ENCODE measurements at regions not wholly inside any gene's neighbourhood (a gene's known extent, or its start where the extent isn't known, plus 50 kb on each side); places are given as distances from the start of the nearest gene placed in this dataset.
"Not testable (repeated sequence)": the region's sequence is repeated elsewhere in the genome, so short reads cannot be mapped to it uniquely, and the experiment has no call there.

DNA sequence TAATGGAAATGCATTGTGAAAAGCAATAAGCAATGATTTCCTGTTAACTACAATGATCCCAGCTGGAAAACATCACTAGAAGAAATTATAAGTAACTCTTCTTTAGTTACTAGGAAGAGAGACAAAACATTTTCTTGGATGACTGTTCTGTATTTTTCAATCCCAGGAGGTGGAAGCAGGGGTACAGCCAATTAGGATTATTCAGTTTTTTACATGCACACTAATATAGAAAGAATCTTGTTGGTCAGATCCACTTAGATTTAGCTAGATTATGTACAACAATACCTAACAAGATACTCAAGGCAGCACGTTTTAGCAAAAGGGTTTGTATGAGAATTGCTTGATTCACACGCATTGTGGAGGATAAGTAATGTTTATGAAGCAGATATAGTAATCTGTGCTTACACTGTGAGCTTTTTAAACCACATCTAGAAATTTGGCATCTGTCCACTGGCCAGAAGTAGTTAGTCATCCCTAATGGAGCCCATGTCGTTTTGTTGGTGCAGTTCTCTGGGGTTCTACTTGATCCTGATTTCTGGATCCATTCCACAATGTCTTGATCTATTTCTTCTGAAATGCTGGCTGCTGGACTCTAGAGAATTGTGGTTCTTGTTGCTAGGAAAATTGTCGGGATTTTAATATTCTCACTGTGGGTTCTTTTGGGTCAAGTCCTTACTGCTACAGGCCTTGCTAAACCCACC lies 199.7 kb downstream of the ADCYAP1 start:
- DNase-seq (ENCODE audit: low spot score), result no peak
- in situ Hi-C loops (cut with MboI; ENCODE audit: low pct_unique_long_range_greater_than_20kb, low sequenced_read_pairs, unreplicated experiment), result no loop called here
- TF ChIP-seq, protein P1, sequence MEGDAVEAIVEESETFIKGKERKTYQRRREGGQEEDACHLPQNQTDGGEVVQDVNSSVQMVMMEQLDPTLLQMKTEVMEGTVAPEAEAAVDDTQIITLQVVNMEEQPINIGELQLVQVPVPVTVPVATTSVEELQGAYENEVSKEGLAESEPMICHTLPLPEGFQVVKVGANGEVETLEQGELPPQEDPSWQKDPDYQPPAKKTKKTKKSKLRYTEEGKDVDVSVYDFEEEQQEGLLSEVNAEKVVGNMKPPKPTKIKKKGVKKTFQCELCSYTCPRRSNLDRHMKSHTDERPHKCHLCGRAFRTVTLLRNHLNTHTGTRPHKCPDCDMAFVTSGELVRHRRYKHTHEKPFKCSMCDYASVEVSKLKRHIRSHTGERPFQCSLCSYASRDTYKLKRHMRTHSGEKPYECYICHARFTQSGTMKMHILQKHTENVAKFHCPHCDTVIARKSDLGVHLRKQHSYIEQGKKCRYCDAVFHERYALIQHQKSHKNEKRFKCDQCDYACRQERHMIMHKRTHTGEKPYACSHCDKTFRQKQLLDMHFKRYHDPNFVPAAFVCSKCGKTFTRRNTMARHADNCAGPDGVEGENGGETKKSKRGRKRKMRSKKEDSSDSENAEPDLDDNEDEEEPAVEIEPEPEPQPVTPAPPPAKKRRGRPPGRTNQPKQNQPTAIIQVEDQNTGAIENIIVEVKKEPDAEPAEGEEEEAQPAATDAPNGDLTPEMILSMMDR (IDR thresholded peaks at IDR 0.05; ENCODE audit: extremely low read depth, insufficient read depth, missing control alignments), result no peak

DNA sequence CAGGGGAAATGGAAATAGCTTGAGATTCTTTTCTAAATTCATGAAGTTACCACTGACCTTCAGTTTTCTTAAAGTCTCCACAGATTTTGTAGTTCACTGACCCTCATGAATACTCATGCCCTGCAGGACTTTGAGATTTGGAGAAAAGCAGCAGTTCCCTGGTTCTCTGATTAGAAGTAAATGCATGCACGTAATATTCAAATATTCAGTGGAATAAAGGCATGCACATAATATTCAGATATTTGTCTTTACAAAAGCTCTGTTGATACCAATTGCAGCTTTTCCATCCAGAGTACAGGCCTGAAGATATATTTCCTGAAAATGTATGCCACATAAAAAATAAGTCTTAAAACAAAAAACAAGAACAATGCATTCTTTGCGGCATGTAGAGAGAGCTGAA lies 219.8 kb downstream of the ADCYAP1 start:
- TF ChIP-seq, protein P1 (IDR thresholded peaks at IDR 0.05; ENCODE audit: extremely low read depth, insufficient read depth, missing control alignments), result no peak
- no peak for DNase-seq (ENCODE audit: low spot score)
- in situ Hi-C loops (cut with MboI; ENCODE audit: low pct_unique_long_range_greater_than_20kb, low sequenced_read_pairs, unreplicated experiment), result no loop called here

- in situ Hi-C loops (cut with MboI; ENCODE audit: low pct_unique_long_range_greater_than_20kb, low sequenced_read_pairs, unreplicated experiment), result no loop called here
- DNase-seq (ENCODE audit: low spot score), result no peak
- TF ChIP-seq, protein P1 (IDR thresholded peaks at IDR 0.05; ENCODE audit: extremely low read depth, insufficient read depth, missing control alignments), result no peak
Observed at GRCh38 chr18:1133541-1133940, 228.9 kb downstream of the ADCYAP1 start.

- in situ Hi-C loops (cut with MboI; ENCODE audit: low pct_unique_long_range_greater_than_20kb, low sequenced_read_pairs, unreplicated experiment), result no loop called here
- TF ChIP-seq, protein P1 (IDR thresholded peaks at IDR 0.05; ENCODE audit: extremely low read depth, insufficient read depth, missing control alignments), result no peak
- DNase-seq (ENCODE audit: low spot score), result no peak
Observed at GRCh38 chr18:1147730-1148129, 243.1 kb downstream of the ADCYAP1 start.

DNA sequence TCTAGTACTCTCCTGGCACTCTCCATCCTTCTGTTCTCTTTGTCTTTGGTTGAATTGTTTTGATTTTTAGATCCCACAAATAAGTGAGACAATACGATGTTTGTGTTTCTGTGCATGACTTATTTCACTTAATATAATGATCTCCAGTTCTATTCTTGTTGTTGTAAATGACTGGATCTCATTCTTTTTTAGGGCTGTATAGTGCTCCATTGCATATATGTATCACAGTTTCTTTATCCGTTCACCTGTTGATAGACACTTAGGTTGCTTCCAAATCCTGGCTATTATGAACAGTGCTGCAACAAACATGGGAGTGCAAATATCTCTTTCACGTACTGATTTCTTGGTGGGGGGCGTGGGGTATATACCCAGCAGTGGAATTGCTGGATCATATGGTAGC lies 245.0 kb downstream of the ADCYAP1 start:
- DNase-seq (ENCODE audit: low spot score), result no peak
- TF ChIP-seq, protein P1 (IDR thresholded peaks at IDR 0.05; ENCODE audit: extremely low read depth, insufficient read depth, missing control alignments), result no peak

DNA sequence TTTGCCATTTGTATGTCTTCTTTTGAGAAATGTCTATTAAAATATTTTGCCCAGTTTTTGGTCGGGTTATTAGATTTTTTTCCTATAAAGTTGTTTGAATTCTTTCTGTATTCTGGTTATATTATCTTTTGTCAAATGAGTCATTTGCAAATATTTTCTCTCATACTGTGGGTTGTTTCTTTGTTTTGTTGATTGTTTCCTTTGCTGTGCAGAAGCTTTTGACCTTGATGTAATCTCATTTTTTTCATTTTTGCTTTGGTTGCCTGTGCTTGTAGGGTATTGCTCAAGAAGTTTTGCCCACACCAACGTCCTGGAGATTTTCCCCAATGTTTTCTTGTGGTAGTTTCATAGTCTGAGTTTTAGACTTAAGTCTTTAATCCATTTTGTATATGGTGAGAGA lies 245.7 kb downstream of the ADCYAP1 start:
- TF ChIP-seq, protein P1 (IDR thresholded peaks at IDR 0.05; ENCODE audit: extremely low read depth, insufficient read depth, missing control alignments), result no peak
- in situ Hi-C loops (cut with MboI; ENCODE audit: low pct_unique_long_range_greater_than_20kb, low sequenced_read_pairs, unreplicated experiment), result no loop called here
- DNase-seq (ENCODE audit: low spot score), result no peak

More for the DNA sequence above, 245.0 kb downstream of the ADCYAP1 start:
- in situ Hi-C loops (cut with MboI; ENCODE audit: low pct_unique_long_range_greater_than_20kb, low sequenced_read_pairs, unreplicated experiment), result no loop called here

- DNase-seq (ENCODE audit: low spot score); in situ Hi-C loops (cut with MboI; ENCODE audit: low pct_unique_long_range_greater_than_20kb, low sequenced_read_pairs, unreplicated experiment): not testable (repeated sequence)
Observed at GRCh38 chr18:1152958-1153357, 248.3 kb downstream of the ADCYAP1 start.

Data from GM13977 (cell line).